ENCODE measurements at regions not wholly inside any gene's neighbourhood (a gene's known extent, or its start where the extent isn't known, plus 50 kb on each side); places are given as distances from the start of the nearest gene placed in this dataset.

- no peak for TF ChIP-seq EZH2 (IDR thresholded peaks at IDR 0.05; ENCODE audit: low read length, missing control alignments)
- TF ChIP-seq CTCF (conservative IDR thresholded peaks at IDR 0.05 in 1 of 2, IDR thresholded peaks at IDR 0.05 in 1 of 2; ENCODE audit: low read depth in 1 of 2, low read length in 2 of 2): no peak
- Histone ChIP-seq H3K9ac (ENCODE audit: insufficient read depth, low read length) (no peak overlapping the region), H3K27me3 (ENCODE audit: control insufficient read depth, insufficient read depth, low read length) (no peaks in the 10 kb centered on the region), H3K27ac (ENCODE audit: insufficient read depth, low read length) (no peak overlapping the region), H3K79me2 (ENCODE audit: control insufficient read depth, insufficient read depth, low read length) (no peaks in the 10 kb centered on the region), H4K20me1 (ENCODE audit: control insufficient read depth, extremely low read depth, insufficient read depth, low read length) (no peaks in the 10 kb centered on the region), H2AFZ (ENCODE audit: low read length) (no peak overlapping the region), H3K4me2 (ENCODE audit: extremely low read depth, insufficient read depth, low read length) (no peak overlapping the region), H3K4me3 (replicated peaks in 1 of 4; ENCODE audit: control extremely low read depth in 1 of 4, insufficient read depth in 1 of 4, low read depth in 3 of 4, low read length in 4 of 4) (no peak overlapping the region), H3K36me3 (ENCODE audit: control insufficient read depth, insufficient read depth, low read length) (no peaks in the 10 kb centered on the region), H3K9me3 (ENCODE audit: control insufficient read depth, insufficient read depth, low read depth, low read length) (no peaks in the 10 kb centered on the region), H3K4me1 (ENCODE audit: control insufficient read depth, extremely low read depth, insufficient read depth, low read length) (no peaks in the 10 kb centered on the region)
- DNase-seq (ENCODE audit: low read depth in 2 of 2): no peak
These were observed 123.8 kb upstream of the CNTNAP5 start for GRCh38 chr2:123901256-123901655.

GRCh38 chr2:123906361-123906760 lies 118.7 kb upstream of the CNTNAP5 start:
- H3K27ac ChIP-seq (ENCODE audit: insufficient read depth, low read length): no peak overlapping the region
- H4K20me1 ChIP-seq (ENCODE audit: control insufficient read depth, extremely low read depth, insufficient read depth, low read length): no peaks in the 10 kb centered on the region
- H3K9me3 ChIP-seq (ENCODE audit: control insufficient read depth, insufficient read depth, low read depth, low read length): no peaks in the 10 kb centered on the region
- TF ChIP-seq EZH2 (IDR thresholded peaks at IDR 0.05; ENCODE audit: low read length, missing control alignments) (no peak), CTCF (conservative IDR thresholded peaks at IDR 0.05 in 1 of 2, IDR thresholded peaks at IDR 0.05 in 1 of 2; ENCODE audit: low read depth in 1 of 2, low read length in 2 of 2) (no peak)
- no peaks in the 10 kb centered on the region for H3K36me3 ChIP-seq (ENCODE audit: control insufficient read depth, insufficient read depth, low read length)
- no peaks in the 10 kb centered on the region for H3K4me1 ChIP-seq (ENCODE audit: control insufficient read depth, extremely low read depth, insufficient read depth, low read length)
- no peak overlapping the region for H3K4me2 ChIP-seq (ENCODE audit: extremely low read depth, insufficient read depth, low read length)
- H2AFZ ChIP-seq (ENCODE audit: low read length): no peak overlapping the region
- DNase-seq (ENCODE audit: low read depth in 2 of 2): no peak
- H3K27me3 ChIP-seq (ENCODE audit: control insufficient read depth, insufficient read depth, low read length): no peaks in the 10 kb centered on the region
- no peak overlapping the region for H3K9ac ChIP-seq (ENCODE audit: insufficient read depth, low read length)
- H3K4me3 ChIP-seq (replicated peaks in 1 of 4; ENCODE audit: control extremely low read depth in 1 of 4, insufficient read depth in 1 of 4, low read depth in 3 of 4, low read length in 4 of 4): no peak overlapping the region
- no peaks in the 10 kb centered on the region for H3K79me2 ChIP-seq (ENCODE audit: control insufficient read depth, insufficient read depth, low read length)

DNA sequence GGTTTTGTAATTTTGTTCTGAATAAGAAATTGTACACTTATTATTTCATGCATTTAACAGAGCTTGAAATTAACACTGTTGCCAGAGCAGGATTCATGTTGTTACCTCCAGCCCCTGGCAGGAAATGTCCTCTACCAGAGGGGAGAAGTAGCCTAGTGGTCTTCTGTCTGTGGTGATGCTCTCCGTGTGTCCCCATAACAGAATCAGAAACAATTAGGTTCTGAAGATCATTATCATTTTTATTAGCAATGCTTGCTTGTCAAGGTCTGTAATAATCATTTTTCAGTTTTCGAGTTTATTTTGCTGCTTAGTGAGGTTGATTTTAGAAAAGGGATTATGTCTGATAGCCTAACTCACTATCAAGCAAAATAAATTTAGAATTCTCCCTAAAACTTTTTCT lies 116.6 kb upstream of the CNTNAP5 start:
- no peak for DNase-seq (ENCODE audit: low read depth in 2 of 2)
- Histone ChIP-seq H3K36me3 (ENCODE audit: control insufficient read depth, insufficient read depth, low read length) (no peaks in the 10 kb centered on the region), H3K4me3 (replicated peaks in 1 of 4; ENCODE audit: control extremely low read depth in 1 of 4, insufficient read depth in 1 of 4, low read depth in 3 of 4, low read length in 4 of 4) (no peak overlapping the region), H3K27me3 (ENCODE audit: control insufficient read depth, insufficient read depth, low read length) (no peaks in the 10 kb centered on the region), H3K9me3 (ENCODE audit: control insufficient read depth, insufficient read depth, low read depth, low read length) (no peaks in the 10 kb centered on the region), H3K79me2 (ENCODE audit: control insufficient read depth, insufficient read depth, low read length) (no peaks in the 10 kb centered on the region), H3K4me2 (ENCODE audit: extremely low read depth, insufficient read depth, low read length) (no peak overlapping the region), H3K9ac (ENCODE audit: insufficient read depth, low read length) (no peak overlapping the region), H3K27ac (ENCODE audit: insufficient read depth, low read length) (no peak overlapping the region), H2AFZ (ENCODE audit: low read length) (no peak overlapping the region), H4K20me1 (ENCODE audit: control insufficient read depth, extremely low read depth, insufficient read depth, low read length) (no peaks in the 10 kb centered on the region), H3K4me1 (ENCODE audit: control insufficient read depth, extremely low read depth, insufficient read depth, low read length) (no peaks in the 10 kb centered on the region)
- TF ChIP-seq EZH2 (IDR thresholded peaks at IDR 0.05; ENCODE audit: low read length, missing control alignments) (no peak), CTCF (conservative IDR thresholded peaks at IDR 0.05 in 1 of 2, IDR thresholded peaks at IDR 0.05 in 1 of 2; ENCODE audit: low read depth in 1 of 2, low read length in 2 of 2) (no peak)
